ENCODE measurements at regions not wholly inside any gene's neighbourhood (a gene's known extent, or its start where the extent isn't known, plus 50 kb on each side); places are given as distances from the start of the nearest gene placed in this dataset.
A peak's percentile ranks its signal among the peaks of the same experiment; 100 is the strongest.

DNA sequence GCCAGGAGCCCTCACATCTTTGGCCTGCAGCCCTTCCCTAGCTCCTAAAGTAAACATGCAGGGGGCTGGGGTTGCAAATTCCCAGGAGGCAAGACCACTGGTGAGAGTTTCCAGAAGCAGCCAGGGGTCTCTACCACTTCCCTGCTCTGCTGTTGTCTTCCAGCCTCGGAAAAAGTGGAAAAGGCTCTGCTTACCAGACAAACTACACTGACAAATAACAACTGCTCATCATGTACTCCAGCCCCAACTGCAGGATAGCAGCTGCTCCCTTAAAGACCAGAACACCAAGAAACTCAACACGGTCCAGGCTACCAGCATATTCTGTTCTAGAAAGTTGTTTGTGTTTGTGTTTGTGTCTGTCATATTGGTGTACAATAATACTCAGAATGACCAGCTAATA lies 187.5 kb upstream of the MARCKS start:
- Histone ChIP-seq H3K9ac (no peak overlapping the region), H3K27ac (no peak overlapping the region), H3K4me3 (ENCODE audit: low read depth, low read length) (no peak overlapping the region)

DNA sequence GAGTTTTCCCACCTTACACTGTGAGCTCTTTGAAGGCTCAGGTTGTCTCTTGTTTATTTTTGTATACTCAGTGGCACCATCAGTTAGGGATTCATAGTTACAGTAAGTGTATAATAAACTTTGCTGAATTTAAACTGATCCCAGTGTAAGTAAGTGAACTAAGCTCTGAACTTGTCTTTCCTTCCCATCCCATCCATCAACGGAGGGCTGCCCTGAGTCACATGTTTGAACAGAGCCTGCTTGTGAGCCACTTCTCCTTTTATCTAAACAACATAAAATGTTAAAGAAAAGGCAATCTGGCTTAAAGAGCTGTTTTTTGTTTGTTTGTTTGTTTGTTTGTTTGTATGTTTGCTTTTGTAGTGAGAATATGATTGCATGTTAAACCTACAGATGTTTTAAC lies 185.7 kb upstream of the MARCKS start:
- Histone ChIP-seq H3K9ac (no peak overlapping the region), H3K4me2 (ENCODE audit: low read length) (no peak overlapping the region), H3K27ac (no peak overlapping the region), H3K4me1 (peaks cover 6% of the 10 kb centered on the region), H3K9me3 (ENCODE audit: control insufficient read depth, low read length) (no peaks in the 10 kb centered on the region), H3K36me3 (ENCODE audit: control insufficient read depth, insufficient read depth, low read length) (no peaks in the 10 kb centered on the region), H3K27me3 (ENCODE audit: control insufficient read depth, insufficient read depth, low read length) (no peaks in the 10 kb centered on the region), H3K79me2 (no peaks in the 10 kb centered on the region), H3K4me3 (ENCODE audit: low read depth, low read length) (no peak overlapping the region), H2AFZ (peak overlapping the region; percentile 40)
- TF ChIP-seq, protein P1, sequence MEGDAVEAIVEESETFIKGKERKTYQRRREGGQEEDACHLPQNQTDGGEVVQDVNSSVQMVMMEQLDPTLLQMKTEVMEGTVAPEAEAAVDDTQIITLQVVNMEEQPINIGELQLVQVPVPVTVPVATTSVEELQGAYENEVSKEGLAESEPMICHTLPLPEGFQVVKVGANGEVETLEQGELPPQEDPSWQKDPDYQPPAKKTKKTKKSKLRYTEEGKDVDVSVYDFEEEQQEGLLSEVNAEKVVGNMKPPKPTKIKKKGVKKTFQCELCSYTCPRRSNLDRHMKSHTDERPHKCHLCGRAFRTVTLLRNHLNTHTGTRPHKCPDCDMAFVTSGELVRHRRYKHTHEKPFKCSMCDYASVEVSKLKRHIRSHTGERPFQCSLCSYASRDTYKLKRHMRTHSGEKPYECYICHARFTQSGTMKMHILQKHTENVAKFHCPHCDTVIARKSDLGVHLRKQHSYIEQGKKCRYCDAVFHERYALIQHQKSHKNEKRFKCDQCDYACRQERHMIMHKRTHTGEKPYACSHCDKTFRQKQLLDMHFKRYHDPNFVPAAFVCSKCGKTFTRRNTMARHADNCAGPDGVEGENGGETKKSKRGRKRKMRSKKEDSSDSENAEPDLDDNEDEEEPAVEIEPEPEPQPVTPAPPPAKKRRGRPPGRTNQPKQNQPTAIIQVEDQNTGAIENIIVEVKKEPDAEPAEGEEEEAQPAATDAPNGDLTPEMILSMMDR (IDR thresholded peaks at IDR 0.05), result no peak

More for the DNA sequence above, 187.5 kb upstream of the MARCKS start:
- no peaks in the 10 kb centered on the region for H3K9me3 ChIP-seq (ENCODE audit: control insufficient read depth, low read length)
- H3K4me1 ChIP-seq, result peaks cover 6% of the 10 kb centered on the region
- TF ChIP-seq, protein P1 (IDR thresholded peaks at IDR 0.05), result no peak
- H3K36me3 ChIP-seq (ENCODE audit: control insufficient read depth, insufficient read depth, low read length), result no peaks in the 10 kb centered on the region
- no peak overlapping the region for H3K4me2 ChIP-seq (ENCODE audit: low read length)
- H3K79me2 ChIP-seq, result no peaks in the 10 kb centered on the region
- H3K27me3 ChIP-seq (ENCODE audit: control insufficient read depth, insufficient read depth, low read length), result no peaks in the 10 kb centered on the region
- H2AFZ ChIP-seq, result no peak overlapping the region

DNA sequence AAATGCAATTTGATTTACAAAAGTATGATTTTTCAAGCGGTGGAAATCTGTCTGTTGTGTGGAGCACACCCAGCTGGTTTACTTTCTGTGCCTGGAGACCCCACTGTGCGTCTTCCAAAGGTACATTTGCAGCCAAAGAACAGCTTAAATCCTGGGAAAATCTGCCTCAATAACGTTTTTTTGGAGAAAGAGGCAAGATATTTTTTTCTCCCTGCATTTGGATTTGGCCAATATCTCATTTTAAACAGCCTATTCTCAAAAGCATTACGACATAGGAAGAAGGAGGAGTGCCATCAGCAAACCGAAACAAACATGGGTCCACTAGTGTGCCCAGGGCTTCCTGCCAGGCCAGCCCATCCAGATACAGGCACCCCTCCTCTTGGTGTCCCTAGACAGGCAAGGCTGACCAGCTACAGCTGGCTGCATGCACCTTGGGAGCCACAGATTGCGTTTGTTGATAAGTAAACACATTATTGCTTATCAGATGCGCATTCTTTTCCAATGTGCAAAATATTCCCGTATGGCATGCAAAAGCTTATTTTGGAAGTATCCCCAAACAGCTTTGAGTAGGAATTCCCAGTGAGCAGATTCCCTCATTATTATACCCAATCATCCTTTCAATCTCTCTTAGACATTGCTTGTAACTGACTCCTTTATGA lies 184.5 kb upstream of the MARCKS start:
- TF ChIP-seq, protein P1 (IDR thresholded peaks at IDR 0.05), result no peak
- peak overlapping the region; percentile 19 for H3K4me3 ChIP-seq (ENCODE audit: low read depth, low read length)
- no peak overlapping the region for H3K9ac ChIP-seq
- H3K36me3 ChIP-seq (ENCODE audit: control insufficient read depth, insufficient read depth, low read length), result no peaks in the 10 kb centered on the region
- peak overlapping the region; percentile 45 for H2AFZ ChIP-seq
- peaks cover 6% of the 10 kb centered on the region for H3K4me1 ChIP-seq
- no peaks in the 10 kb centered on the region for H3K79me2 ChIP-seq
- H3K27me3 ChIP-seq (ENCODE audit: control insufficient read depth, insufficient read depth, low read length), result no peaks in the 10 kb centered on the region
- H3K4me2 ChIP-seq (ENCODE audit: low read length), result peak overlapping the region; percentile 63
- peak overlapping the region; percentile 40 for H3K27ac ChIP-seq
- H3K9me3 ChIP-seq (ENCODE audit: control insufficient read depth, low read length), result no peaks in the 10 kb centered on the region

DNA sequence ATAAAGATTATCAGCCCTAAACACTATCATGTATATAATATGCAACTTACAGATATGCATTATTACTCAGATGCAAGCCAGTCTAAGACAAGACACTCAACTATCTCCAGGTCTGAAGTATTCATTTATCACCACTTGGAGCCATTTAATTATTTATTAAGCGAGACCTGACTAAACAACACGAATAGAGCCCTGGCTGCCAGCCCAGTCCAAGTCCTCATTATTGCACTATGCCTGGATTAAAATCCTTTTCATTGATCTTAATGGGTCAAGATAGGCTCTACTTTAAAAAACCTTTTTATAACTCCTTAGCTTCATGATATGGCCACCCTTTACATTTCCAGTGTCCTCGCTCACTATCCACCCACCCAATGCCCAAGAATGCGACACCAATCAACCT lies 183.1 kb upstream of the MARCKS start:
- Histone ChIP-seq H2AFZ (no peak overlapping the region), H3K4me2 (ENCODE audit: low read length) (no peak overlapping the region), H3K4me1 (peaks cover 6% of the 10 kb centered on the region), H3K4me3 (ENCODE audit: low read depth, low read length) (no peak overlapping the region), H3K36me3 (ENCODE audit: control insufficient read depth, insufficient read depth, low read length) (no peaks in the 10 kb centered on the region), H3K9me3 (ENCODE audit: control insufficient read depth, low read length) (no peaks in the 10 kb centered on the region), H3K79me2 (no peaks in the 10 kb centered on the region), H3K27me3 (ENCODE audit: control insufficient read depth, insufficient read depth, low read length) (no peaks in the 10 kb centered on the region), H3K27ac (no peak overlapping the region), H3K9ac (no peak overlapping the region)
- TF ChIP-seq, protein P1 (IDR thresholded peaks at IDR 0.05), result no peak

DNA sequence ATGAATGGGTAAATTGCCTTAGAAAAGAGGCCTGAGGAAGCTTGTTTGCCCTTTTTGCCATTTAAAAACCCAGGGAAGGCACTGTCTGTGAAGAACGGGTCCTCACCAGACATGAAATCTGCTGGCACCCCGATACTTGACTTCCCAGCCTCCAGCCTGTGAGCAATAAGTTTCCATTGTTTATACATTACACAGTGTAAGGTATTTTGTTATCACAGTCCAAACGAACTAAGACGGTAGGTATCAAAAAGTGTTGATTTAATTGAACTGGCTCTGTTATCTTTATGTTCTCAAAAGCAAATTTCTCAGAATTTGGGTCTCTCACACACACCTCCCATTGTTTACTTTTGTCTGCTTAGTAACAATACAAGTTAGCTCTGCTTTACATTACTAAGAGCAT lies 181.1 kb upstream of the MARCKS start:
- Histone ChIP-seq H3K9me3 (ENCODE audit: control insufficient read depth, low read length) (no peaks in the 10 kb centered on the region), H3K79me2 (no peaks in the 10 kb centered on the region), H3K9ac (no peak overlapping the region), H3K27me3 (ENCODE audit: control insufficient read depth, insufficient read depth, low read length) (no peaks in the 10 kb centered on the region), H3K4me1 (peaks cover 6% of the 10 kb centered on the region), H3K27ac (no peak overlapping the region), H3K4me2 (ENCODE audit: low read length) (no peak overlapping the region), H2AFZ (no peak overlapping the region), H3K4me3 (ENCODE audit: low read depth, low read length) (no peak overlapping the region), H3K36me3 (ENCODE audit: control insufficient read depth, insufficient read depth, low read length) (no peaks in the 10 kb centered on the region)
- TF ChIP-seq, protein P1 (IDR thresholded peaks at IDR 0.05), result no peak
